DOHH2 (cell line): ENCODE measurements at regions not wholly inside any gene's neighbourhood (a gene's known extent, or its start where the extent isn't known, plus 50 kb on each side); places are given as distances from the start of the nearest gene placed in this dataset.
A peak's percentile ranks its signal among the peaks of the same experiment; 100 is the strongest.

Experiments used
- H3F3A ChIP-seq: fragments of 200-600 bp; sonication (generic), shearing (Covaris generic); 2 replicates; pipeline ENCODE4 v1.6.0; 2016; ENCODE audit warnings: antibody characterized with exemption, mild to moderate bottlenecking; ENCODE audit not compliant: control insufficient read depth, insufficient read depth
- H3K27ac ChIP-seq: fragments of 200-600 bp; sonication (generic); 2 replicates; pipeline ENCODE4 v1.5.1; 2014; ENCODE audit warnings: low read depth, mild to moderate bottlenecking, low read length, moderate library complexity
- H3K27me3 ChIP-seq: fragments of 200-600 bp; sonication (generic); 2 replicates; pipeline ENCODE4 v1.6.1; 2014; ENCODE audit warnings: mild to moderate bottlenecking, low read length, mixed read lengths; ENCODE audit not compliant: control insufficient read depth
- H3K36me3 ChIP-seq: fragments of 200-600 bp; sonication (generic); 2 replicates; pipeline ENCODE4 v1.6.1; 2014; ENCODE audit warnings: mild to moderate bottlenecking, low read length, moderate library complexity, mixed read lengths; ENCODE audit not compliant: control insufficient read depth
- H3K4me1 ChIP-seq: fragments of 200-600 bp; sonication (generic); 2 replicates; pipeline ENCODE4 v1.6.1; 2014; ENCODE audit warnings: mild to moderate bottlenecking, low read length, mixed read lengths; ENCODE audit not compliant: control insufficient read depth
- H3K4me2 ChIP-seq: fragments of 200-600 bp; sonication (generic); 2 replicates; pipeline ENCODE4 v1.6.0; 2014; ENCODE audit warnings: mild to moderate bottlenecking, low read length, moderate library complexity
- H3K4me3 ChIP-seq: fragments of 200-600 bp; sonication (generic); 2 replicates; pipeline ENCODE4 v1.5.1; 2014; ENCODE audit warnings: mild to moderate bottlenecking, low read length, mixed read lengths
- H3K79me2 ChIP-seq: fragments of 200-600 bp; sonication (generic); 2 replicates; pipeline ENCODE4 v1.6.1; 2014; ENCODE audit warnings: mild to moderate bottlenecking, low read length, mixed read lengths; ENCODE audit not compliant: control insufficient read depth
- H3K9me2 ChIP-seq: fragments of 200-600 bp; sonication (generic); replicated peaks from 2 replicates; pipeline ENCODE4 v1.6.1; 2014; ENCODE audit warnings: mild to moderate bottlenecking, low read length, mixed read lengths; ENCODE audit not compliant: control insufficient read depth
- H3K9me3 ChIP-seq: fragments of 200-600 bp; sonication (generic); 2 replicates; pipeline ENCODE4 v1.6.1; 2014; ENCODE audit warnings: antibody characterized with exemption, low read length, mixed read lengths; ENCODE audit not compliant: control insufficient read depth, insufficient read depth
- H4K20me1 ChIP-seq: fragments of 200-600 bp; sonication (generic); 2 replicates; pipeline ENCODE4 v1.6.0; 2014; ENCODE audit warnings: low read depth, mild to moderate bottlenecking, antibody characterized with exemption, low read length, moderate library complexity; ENCODE audit not compliant: control insufficient read depth, insufficient read depth
- EZH2phosphoT487 ChIP-seq: fragments of 200-600 bp; sonication (generic); IDR thresholded peaks from 2 replicates; pipeline ENCODE4 v1.6.1; 2017; ENCODE audit warnings: borderline replicate concordance, mild to moderate bottlenecking, antibody characterized with exemption, low read length, moderate library complexity, mixed read lengths
- TF ChIP-seq, protein P1 (sequence below): fragments of 200-600 bp; sonication (generic); IDR thresholded peaks from one replicate; pipeline ENCODE4 v1.5.1; 2014; ENCODE audit warnings: antibody characterized with exemption, mild to moderate bottlenecking, low read depth, low read length; ENCODE audit not compliant: poor library complexity, severe bottlenecking

DNA sequence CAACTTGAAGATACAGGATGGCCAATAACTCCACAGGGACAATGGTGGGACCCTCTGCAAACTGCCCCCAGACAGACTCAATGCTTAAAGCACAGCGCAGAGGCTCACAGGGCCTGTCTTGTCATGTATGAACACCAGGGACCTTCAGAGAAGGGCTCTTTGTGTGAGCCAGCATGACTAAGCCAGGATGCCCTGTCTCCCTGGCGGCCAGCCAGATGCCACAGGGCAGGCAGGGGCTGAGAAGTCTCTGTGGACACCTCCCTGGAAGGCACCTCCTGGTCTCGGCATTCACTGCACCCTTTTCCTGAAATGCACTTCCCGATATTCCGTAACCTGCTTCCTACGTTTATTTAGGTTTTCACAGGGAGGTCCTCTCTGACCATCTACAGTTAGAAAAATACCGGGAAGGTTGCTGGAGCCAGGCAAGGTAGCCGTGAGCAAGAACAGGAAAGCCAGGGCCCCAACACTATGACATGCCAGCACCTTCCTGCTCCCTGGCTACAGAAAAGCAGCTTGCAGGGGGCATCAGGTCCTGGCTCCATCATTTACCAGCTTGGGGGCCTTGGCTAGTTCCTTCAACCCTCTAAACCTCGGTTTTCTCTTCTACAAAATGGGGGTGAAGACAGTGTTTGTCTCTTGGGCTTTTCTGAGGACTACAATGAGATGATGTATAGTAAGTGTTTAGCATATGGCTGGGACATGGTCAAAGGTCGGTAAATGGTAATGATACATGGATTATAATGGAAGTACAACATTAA is 65.0 kb downstream of the PITPNM2 start:
- Histone ChIP-seq H3K27me3 (no peaks in the 10 kb centered on the region), H3K9me2 (no peaks in the 10 kb centered on the region), H3K4me2 (no peak overlapping the region), H3K79me2 (no peaks in the 10 kb centered on the region), H4K20me1 (no peaks in the 10 kb centered on the region), H3K27ac (no peak overlapping the region), H3F3A (no peaks in the 10 kb centered on the region), H3K4me3 (no peak overlapping the region), H3K4me1 (peaks cover 32% of the 10 kb centered on the region), H3K9me3 (no peaks in the 10 kb centered on the region), H3K36me3 (no peaks in the 10 kb centered on the region)
- TF ChIP-seq, protein P1, sequence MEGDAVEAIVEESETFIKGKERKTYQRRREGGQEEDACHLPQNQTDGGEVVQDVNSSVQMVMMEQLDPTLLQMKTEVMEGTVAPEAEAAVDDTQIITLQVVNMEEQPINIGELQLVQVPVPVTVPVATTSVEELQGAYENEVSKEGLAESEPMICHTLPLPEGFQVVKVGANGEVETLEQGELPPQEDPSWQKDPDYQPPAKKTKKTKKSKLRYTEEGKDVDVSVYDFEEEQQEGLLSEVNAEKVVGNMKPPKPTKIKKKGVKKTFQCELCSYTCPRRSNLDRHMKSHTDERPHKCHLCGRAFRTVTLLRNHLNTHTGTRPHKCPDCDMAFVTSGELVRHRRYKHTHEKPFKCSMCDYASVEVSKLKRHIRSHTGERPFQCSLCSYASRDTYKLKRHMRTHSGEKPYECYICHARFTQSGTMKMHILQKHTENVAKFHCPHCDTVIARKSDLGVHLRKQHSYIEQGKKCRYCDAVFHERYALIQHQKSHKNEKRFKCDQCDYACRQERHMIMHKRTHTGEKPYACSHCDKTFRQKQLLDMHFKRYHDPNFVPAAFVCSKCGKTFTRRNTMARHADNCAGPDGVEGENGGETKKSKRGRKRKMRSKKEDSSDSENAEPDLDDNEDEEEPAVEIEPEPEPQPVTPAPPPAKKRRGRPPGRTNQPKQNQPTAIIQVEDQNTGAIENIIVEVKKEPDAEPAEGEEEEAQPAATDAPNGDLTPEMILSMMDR = no peak
- no peak for TF ChIP-seq EZH2phosphoT487

DNA sequence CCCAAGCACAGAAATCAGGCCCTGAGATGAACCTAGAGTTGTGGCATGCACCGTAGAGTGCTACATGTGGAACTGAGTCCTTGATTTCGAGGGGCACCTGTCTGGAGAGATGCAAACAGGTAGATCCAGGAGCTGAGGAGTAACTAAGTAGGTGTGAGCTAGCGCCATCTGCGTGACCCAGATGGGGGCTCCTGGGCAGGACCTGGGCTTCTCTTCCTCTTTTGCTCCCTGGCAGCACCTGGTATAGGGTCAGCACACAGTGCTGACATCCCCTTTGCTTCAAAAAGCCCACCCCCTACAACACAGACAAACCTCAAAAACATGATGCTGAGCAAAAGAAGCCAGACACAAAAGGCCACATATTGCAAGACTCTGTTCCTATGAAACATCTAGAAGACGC is 65.8 kb downstream of the PITPNM2 start:
- Histone ChIP-seq H4K20me1 (no peaks in the 10 kb centered on the region), H3K4me1 (peaks cover 32% of the 10 kb centered on the region), H3K4me3 (no peak overlapping the region), H3K36me3 (no peaks in the 10 kb centered on the region), H3K9me2 (no peaks in the 10 kb centered on the region), H3K4me2 (peak overlapping the region; percentile 97), H3F3A (no peaks in the 10 kb centered on the region), H3K79me2 (no peaks in the 10 kb centered on the region), H3K27me3 (no peaks in the 10 kb centered on the region), H3K27ac (no peak overlapping the region), H3K9me3 (no peaks in the 10 kb centered on the region)
- TF ChIP-seq, protein P1 = no peak
- no peak for TF ChIP-seq EZH2phosphoT487

DNA sequence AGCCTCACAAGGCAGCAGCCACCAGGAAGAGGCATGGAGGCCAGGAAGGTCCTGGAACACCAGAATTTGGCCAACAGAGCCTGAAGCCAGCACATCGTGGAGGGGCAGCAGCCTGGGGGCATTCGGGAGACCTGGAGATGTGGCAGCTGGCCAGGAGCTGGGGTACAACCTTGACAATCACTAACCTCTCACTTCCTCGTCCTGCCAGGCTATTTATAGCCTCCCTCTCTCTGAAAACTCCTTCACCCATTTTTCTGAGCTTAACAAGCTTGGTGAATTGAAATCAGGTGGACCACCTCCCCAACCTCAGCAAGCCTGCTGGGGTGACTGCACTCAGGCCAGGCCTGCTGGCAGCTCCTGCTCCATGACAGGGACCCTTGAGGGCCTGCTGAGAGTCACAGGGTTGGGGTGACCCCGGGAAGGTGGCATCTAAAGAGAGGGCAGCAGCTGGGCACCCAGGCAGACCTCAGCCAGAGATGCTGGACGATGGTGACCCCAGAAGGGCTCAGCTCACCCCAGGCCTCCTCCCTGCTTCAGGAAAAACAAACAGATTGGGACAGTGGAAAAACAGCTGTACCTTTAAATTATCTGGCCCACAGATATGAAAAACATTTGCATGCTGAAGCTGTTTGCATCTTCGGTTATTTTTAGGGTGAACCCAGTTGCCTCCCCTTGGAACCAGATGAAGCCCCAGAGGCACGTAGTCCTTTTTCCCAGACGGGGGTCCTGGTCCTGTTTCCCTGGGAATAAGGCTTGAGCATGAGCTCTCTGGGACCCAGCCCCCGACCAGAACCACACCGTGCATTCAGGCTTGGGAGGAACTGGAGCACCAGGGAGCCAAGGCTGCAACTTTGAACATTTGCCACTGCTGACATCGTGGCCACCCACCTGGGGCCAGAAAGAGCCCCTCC is 67.0 kb downstream of the PITPNM2 start:
- Histone ChIP-seq H3K9me2 (no peaks in the 10 kb centered on the region), H3K4me3 (peak overlapping the region; percentile 69), H3K4me1 (peaks cover 27% of the 10 kb centered on the region), H3K36me3 (no peaks in the 10 kb centered on the region), H3K27me3 (no peaks in the 10 kb centered on the region), H3F3A (no peaks in the 10 kb centered on the region), H3K9me3 (no peaks in the 10 kb centered on the region), H3K4me2 (peak overlapping the region; percentile 97), H4K20me1 (no peaks in the 10 kb centered on the region), H3K27ac (peak overlapping the region; percentile 29; the same call in 1 of the 2 replicates), H3K79me2 (no peaks in the 10 kb centered on the region)
- TF ChIP-seq EZH2phosphoT487 = no peak
- TF ChIP-seq, protein P1 = no peak
